A549 (cell line): ENCODE measurements at regions not wholly inside any gene's neighbourhood (a gene's known extent, or its start where the extent isn't known, plus 50 kb on each side); places are given as distances from the start of the nearest gene placed in this dataset.

Experiments used
- CBX2 ChIP-seq: fragments of 200-600 bp; sonication (generic); IDR thresholded peaks from 2 replicates; pipeline ENCODE4 v1.6.1; 2016; ENCODE audit warnings: low read depth, mild to moderate bottlenecking, borderline replicate concordance
- CTCF ChIP-seq: fragments of >200 bp; sonication (Bioruptor Twin); formaldehyde crosslinking; IDR thresholded peaks from 3 replicates; pipeline ENCODE4 v1.5.1; 2016
- E2F6 ChIP-seq: IDR thresholded peaks from 2 replicates; pipeline ENCODE4 v1.6.1; 2012; ENCODE audit warnings: low read depth, borderline replicate concordance
- ELK1 ChIP-seq: fragments of 150-350 bp; IDR thresholded peaks from 2 replicates; pipeline ENCODE4 v1.6.1; 2014; ENCODE audit warnings: low read depth, mild to moderate bottlenecking, low read length
- MAZ ChIP-seq: fragments of 150-350 bp; IDR thresholded peaks from 2 replicates; pipeline ENCODE4 v1.6.1; 2014; ENCODE audit warnings: antibody characterized with exemption, low read depth, low read length, borderline replicate concordance
- MYC ChIP-seq: IDR thresholded peaks from 2 replicates; pipeline ENCODE4 v1.6.1; 2012; ENCODE audit warnings: mild to moderate bottlenecking, inconsistent platforms, low read length, improper control_type of control experiment, borderline replicate concordance
- NPAS2 ChIP-seq: fragments of 250-450 bp; sonication (Bioruptor Pico); IDR thresholded peaks from 2 replicates; pipeline ENCODE4 v1.8.0; 2022; ENCODE audit warnings: mild to moderate bottlenecking, moderate library complexity, borderline replicate concordance
- NR3C1 ChIP-seq: fragments of >200 bp; sonication (Bioruptor Twin); formaldehyde crosslinking; IDR thresholded peaks from 3 replicates; pipeline ENCODE4 v1.6.1; 2017
- PBX3 ChIP-seq: IDR thresholded peaks from 2 replicates; pipeline ENCODE4 v1.6.1; 2012
- POLR2A ChIP-seq: IDR thresholded peaks from 2 replicates; pipeline ENCODE4 v1.6.1; 2012; ENCODE audit warnings: mild to moderate bottlenecking, low read length
- RAD21 ChIP-seq, 2 experiments: fragments of >200 bp in 1 of 2; sonication (Bioruptor Twin) in 1 of 2; formaldehyde crosslinking in 1 of 2; IDR thresholded peaks in 1 of 2; conservative IDR thresholded peaks in 1 of 2; 2 replicates in 1 of 2; 3 replicates in 1 of 2; pipeline ENCODE4 v1.6.1; 2012 to 2018; ENCODE audit warnings: inconsistent platforms in 1 of 2
- RFX5 ChIP-seq: fragments of 450-650 bp; IDR thresholded peaks from 2 replicates; pipeline ENCODE4 v1.7.1; 2014; ENCODE audit warnings: antibody characterized with exemption, mild to moderate bottlenecking, moderate library complexity

GRCh38 chr5:138657360-138657759 is 82.2 kb upstream of the HSPA9 start:
- TF ChIP-seq CTCF: no peak
- no peak for TF ChIP-seq POLR2A
- TF ChIP-seq E2F6: no peak
- TF ChIP-seq MAZ: no peak
- TF ChIP-seq RFX5: no peak
- no peak for TF ChIP-seq RAD21 (conservative IDR thresholded peaks at IDR 0.05 in 1 of 2, IDR thresholded peaks at IDR 0.05 in 1 of 2)
- no peak for TF ChIP-seq NR3C1
- no peak for TF ChIP-seq ELK1
- TF ChIP-seq NPAS2 (CRISPR knock-in tag): no peak
- TF ChIP-seq CBX2: no peak
- TF ChIP-seq MYC: no peak
- TF ChIP-seq PBX3: no peak
